HG02571 (cell line): ENCODE measurements at regions not wholly inside any gene's neighbourhood (a gene's known extent, or its start where the extent isn't known, plus 50 kb on each side); places are given as distances from the start of the nearest gene placed in this dataset.
"Not testable (repeated sequence)": the region's sequence is repeated elsewhere in the genome, so short reads cannot be mapped to it uniquely, and the experiment has no call there.

ENCODE experiments used
- ATAC-seq: cut with Tn5 transposase; IDR thresholded peaks from one replicate; pipeline ENCODE4 v1.9.1; 2021; ENCODE audit warnings: mild to moderate bottlenecking, moderate library complexity; ENCODE audit not compliant: unreplicated experiment

- ATAC-seq: no peak
Measured at GRCh38 chrX:114028907-114029662, 554.8 kb upstream of the HTR2C start.

GRCh38 chrX:114017086-114017485 lies 566.8 kb upstream of the HTR2C start:
- no peak for ATAC-seq

GRCh38 chrX:114015966-114016365 lies 567.9 kb upstream of the HTR2C start:
- ATAC-seq: no peak

- no peak for ATAC-seq
Measured at GRCh38 chrX:114006664-114007063, 577.2 kb upstream of the HTR2C start.

GRCh38 chrX:113996781-113997180 lies 587.1 kb upstream of the HTR2C start:
- ATAC-seq: no peak

GRCh38 chrX:113991720-113992119 lies 592.2 kb upstream of the HTR2C start:
- not testable (repeated sequence) for ATAC-seq

- not testable (repeated sequence) for ATAC-seq
Measured at GRCh38 chrX:113990669-113991068, 593.2 kb upstream of the HTR2C start.

- not testable (repeated sequence) for ATAC-seq
Measured at GRCh38 chrX:113988315-113988935, 595.5 kb upstream of the HTR2C start.

GRCh38 chrX:113986427-113986826 lies 597.5 kb upstream of the HTR2C start:
- ATAC-seq: no peak

- ATAC-seq: no peak
Measured at GRCh38 chrX:113982766-113983165, 601.1 kb upstream of the HTR2C start.

GRCh38 chrX:113980953-113981352 lies 602.9 kb upstream of the HTR2C start:
- ATAC-seq: no peak

GRCh38 chrX:113977887-113978286 lies 606.0 kb upstream of the HTR2C start:
- no peak for ATAC-seq

- ATAC-seq: no peak
Measured at GRCh38 chrX:113975441-113975840, 608.4 kb upstream of the HTR2C start.

- no peak for ATAC-seq
Measured at GRCh38 chrX:113974881-113975280, 609.0 kb upstream of the HTR2C start.

GRCh38 chrX:113973706-113974105 lies 610.2 kb upstream of the HTR2C start:
- no peak for ATAC-seq

GRCh38 chrX:113966791-113967190 lies 617.1 kb upstream of the HTR2C start:
- ATAC-seq: no peak

GRCh38 chrX:113962343-113962742 lies 621.5 kb upstream of the HTR2C start:
- no peak for ATAC-seq

GRCh38 chrX:113959912-113960626 lies 623.8 kb upstream of the HTR2C start:
- no peak for ATAC-seq

GRCh38 chrX:113956936-113957335 lies 627.0 kb upstream of the HTR2C start:
- ATAC-seq: no peak

- ATAC-seq: no peak
Measured at GRCh38 chrX:113954297-113954696, 629.6 kb upstream of the HTR2C start.

GRCh38 chrX:113950081-113950678 lies 633.7 kb upstream of the HTR2C start:
- no peak for ATAC-seq

GRCh38 chrX:113947548-113947947 lies 636.3 kb upstream of the HTR2C start:
- no peak for ATAC-seq
